ENCODE measurements at regions not wholly inside any gene's neighbourhood (a gene's known extent, or its start where the extent isn't known, plus 50 kb on each side); places are given as distances from the start of the nearest gene placed in this dataset.

- intact Hi-C loops (cut with DNase I; ENCODE audit: low total_unique reads): no loop called here
- H3K4me3 ChIP-seq (ENCODE audit: low read depth, poor library complexity, severe bottlenecking): no peak overlapping the region
- no peak for DNase-seq (ENCODE audit: low spot score in 2 of 2)
- WGBS, 2 donors: 80 to 87% methylated on average over 7 of the region's 7 CpGs
- no peak for TF ChIP-seq POLR2A (IDR thresholded peaks at IDR 0.05)
- TF ChIP-seq CTCF (IDR thresholded peaks at IDR 0.05): no peak
Observed at GRCh38 chr12:30440826-30441602, 254.7 kb downstream of the IPO8 start.

- H3K4me3 ChIP-seq (ENCODE audit: low read depth, poor library complexity, severe bottlenecking): no peak overlapping the region
- 84 to 89% methylated on average over 4 of the region's 4 CpGs for WGBS, 2 donors
- intact Hi-C loops (cut with DNase I; ENCODE audit: low total_unique reads): no loop called here
- DNase-seq (ENCODE audit: low spot score in 2 of 2): no peak
- TF ChIP-seq CTCF (IDR thresholded peaks at IDR 0.05): no peak
- TF ChIP-seq POLR2A (IDR thresholded peaks at IDR 0.05): no peak
Observed at GRCh38 chr12:30439201-30439600, 256.5 kb downstream of the IPO8 start.

GRCh38 chr12:30438601-30439041, 257.0 kb downstream of the IPO8 start:
- TF ChIP-seq POLR2A (IDR thresholded peaks at IDR 0.05): no peak
- no peak for TF ChIP-seq CTCF (IDR thresholded peaks at IDR 0.05)
- WGBS, 2 donors: 40 to 43% methylated on average over 1 of the region's 1 CpG
- no peak overlapping the region for H3K4me3 ChIP-seq (ENCODE audit: low read depth, poor library complexity, severe bottlenecking)
- DNase-seq (ENCODE audit: low spot score in 2 of 2): no peak
- intact Hi-C loops (cut with DNase I; ENCODE audit: low total_unique reads): no loop called here

GRCh38 chr12:30437616-30438015, 258.1 kb downstream of the IPO8 start:
- TF ChIP-seq POLR2A (IDR thresholded peaks at IDR 0.05): no peak
- no peak for TF ChIP-seq CTCF (IDR thresholded peaks at IDR 0.05)
- no peak overlapping the region for H3K4me3 ChIP-seq (ENCODE audit: low read depth, poor library complexity, severe bottlenecking)
- intact Hi-C loops (cut with DNase I; ENCODE audit: low total_unique reads): no loop called here
- DNase-seq (ENCODE audit: low spot score in 2 of 2): peak in 1 of 2 donors; percentile 40

- no peak for DNase-seq (ENCODE audit: low spot score in 2 of 2)
- 56 to 60% methylated on average over 5 of the region's 5 CpGs for WGBS, 2 donors
- no peak for TF ChIP-seq CTCF (IDR thresholded peaks at IDR 0.05)
- TF ChIP-seq POLR2A (IDR thresholded peaks at IDR 0.05): no peak
- intact Hi-C loops (cut with DNase I; ENCODE audit: low total_unique reads): no loop called here
- H3K4me3 ChIP-seq (ENCODE audit: low read depth, poor library complexity, severe bottlenecking): no peak overlapping the region
Observed at GRCh38 chr12:30437044-30437443, 258.6 kb downstream of the IPO8 start.

- WGBS, 2 donors: 64 to 73% methylated on average over 1 of the region's 1 CpG
Observed at GRCh38 chr12:30428098-30428497, 267.6 kb downstream of the IPO8 start.

More at GRCh38 chr12:30428098-30428497, 267.6 kb downstream of the IPO8 start:
- H3K4me3 ChIP-seq (ENCODE audit: low read depth, poor library complexity, severe bottlenecking): no peak overlapping the region
- intact Hi-C loops (cut with DNase I; ENCODE audit: low total_unique reads): no loop called here
- no peak for DNase-seq (ENCODE audit: low spot score in 2 of 2)
- TF ChIP-seq CTCF (IDR thresholded peaks at IDR 0.05): no peak
- TF ChIP-seq POLR2A (IDR thresholded peaks at IDR 0.05): no peak
